ENCODE measurements at regions not wholly inside any gene's neighbourhood (a gene's known extent, or its start where the extent isn't known, plus 50 kb on each side); places are given as distances from the start of the nearest gene placed in this dataset.

- no TSS peak for BruUV-seq (replicated peaks)
- no peak for DNase-seq (ENCODE audit: low spot score)
- no peaks in the 10 kb centered on the region for H3K9me3 ChIP-seq (ENCODE audit: low read depth, low read length, poor library complexity, severe bottlenecking)
- no peak overlapping the region for H3K27ac ChIP-seq (ENCODE audit: low read depth, low read length, poor library complexity, severe bottlenecking)
- no peaks in the 10 kb centered on the region for H3K27me3 ChIP-seq (replicated peaks; ENCODE audit: insufficient read depth, low read depth, low read length, poor library complexity)
- TF ChIP-seq EZH2 (IDR thresholded peaks at IDR 0.05; ENCODE audit: borderline replicate concordance, low read depth, low read length, poor library complexity, severe bottlenecking) (no peak), CTCF (conservative IDR thresholded peaks at IDR 0.05; ENCODE audit: low read depth, low read length) (no peak)
- ChIA-PET CTCF (no interaction called here), POLR2A (ENCODE audit: low non-redundant PET) (no interaction called here)
- no peaks in the 10 kb centered on the region for H3K36me3 ChIP-seq (ENCODE audit: insufficient read depth, low read length, poor library complexity, severe bottlenecking)
- peaks cover 10% of the 10 kb centered on the region for H3K4me1 ChIP-seq (ENCODE audit: insufficient read depth, low read length, poor library complexity, severe bottlenecking)
- intact Hi-C loops (cut with micrococcal nuclease; ENCODE audit: unreplicated experiment) = no loop called here
- no peak overlapping the region for H3K4me3 ChIP-seq (ENCODE audit: low read depth, low read length, poor library complexity, severe bottlenecking)
Observed at GRCh38 chr12:123047289-123047688, 66.8 kb downstream of the ARL6IP4 start.

- POLR2A ChIA-PET (ENCODE audit: low non-redundant PET) = no interaction called here
- no peaks in the 10 kb centered on the region for H3K27me3 ChIP-seq (replicated peaks; ENCODE audit: insufficient read depth, low read depth, low read length, poor library complexity)
- CTCF ChIA-PET = no interaction called here
- DNase-seq (ENCODE audit: low spot score) = peak; percentile 22
- no peaks in the 10 kb centered on the region for H3K36me3 ChIP-seq (ENCODE audit: insufficient read depth, low read length, poor library complexity, severe bottlenecking)
- intact Hi-C loops (cut with micrococcal nuclease; ENCODE audit: unreplicated experiment) = no loop called here
- TF ChIP-seq EZH2 (IDR thresholded peaks at IDR 0.05; ENCODE audit: borderline replicate concordance, low read depth, low read length, poor library complexity, severe bottlenecking) (no peak), CTCF (conservative IDR thresholded peaks at IDR 0.05; ENCODE audit: low read depth, low read length) (no peak)
- no TSS peak for BruUV-seq (replicated peaks)
- H3K27ac ChIP-seq (ENCODE audit: low read depth, low read length, poor library complexity, severe bottlenecking) = no peak overlapping the region
- no peaks in the 10 kb centered on the region for H3K9me3 ChIP-seq (ENCODE audit: low read depth, low read length, poor library complexity, severe bottlenecking)
- H3K4me1 ChIP-seq (ENCODE audit: insufficient read depth, low read length, poor library complexity, severe bottlenecking) = peaks cover 10% of the 10 kb centered on the region
- no peak overlapping the region for H3K4me3 ChIP-seq (ENCODE audit: low read depth, low read length, poor library complexity, severe bottlenecking)
Observed at GRCh38 chr12:123046431-123046830, 66.0 kb downstream of the ARL6IP4 start.

- CTCF ChIA-PET = no interaction called here
- no peaks in the 10 kb centered on the region for H3K27me3 ChIP-seq (replicated peaks; ENCODE audit: insufficient read depth, low read depth, low read length, poor library complexity)
- no peaks in the 10 kb centered on the region for H3K36me3 ChIP-seq (ENCODE audit: insufficient read depth, low read length, poor library complexity, severe bottlenecking)
- no peak overlapping the region for H3K27ac ChIP-seq (ENCODE audit: low read depth, low read length, poor library complexity, severe bottlenecking)
- no peaks in the 10 kb centered on the region for H3K9me3 ChIP-seq (ENCODE audit: low read depth, low read length, poor library complexity, severe bottlenecking)
- no peak for DNase-seq (ENCODE audit: low spot score)
- no peak for TF ChIP-seq CTCF (conservative IDR thresholded peaks at IDR 0.05; ENCODE audit: low read depth, low read length)
- TF ChIP-seq EZH2 (IDR thresholded peaks at IDR 0.05; ENCODE audit: borderline replicate concordance, low read depth, low read length, poor library complexity, severe bottlenecking) = no peak
- POLR2A ChIA-PET (ENCODE audit: low non-redundant PET) = no interaction called here
- peaks cover 10% of the 10 kb centered on the region for H3K4me1 ChIP-seq (ENCODE audit: insufficient read depth, low read length, poor library complexity, severe bottlenecking)
- intact Hi-C loops (cut with micrococcal nuclease; ENCODE audit: unreplicated experiment) = no loop called here
- no peak overlapping the region for H3K4me3 ChIP-seq (ENCODE audit: low read depth, low read length, poor library complexity, severe bottlenecking)
- no TSS peak for BruUV-seq (replicated peaks)
Observed at GRCh38 chr12:123045678-123046077, 65.2 kb downstream of the ARL6IP4 start.
